ENCODE measurements at regions not wholly inside any gene's neighbourhood (a gene's known extent, or its start where the extent isn't known, plus 50 kb on each side); places are given as distances from the start of the nearest gene placed in this dataset.

DNA sequence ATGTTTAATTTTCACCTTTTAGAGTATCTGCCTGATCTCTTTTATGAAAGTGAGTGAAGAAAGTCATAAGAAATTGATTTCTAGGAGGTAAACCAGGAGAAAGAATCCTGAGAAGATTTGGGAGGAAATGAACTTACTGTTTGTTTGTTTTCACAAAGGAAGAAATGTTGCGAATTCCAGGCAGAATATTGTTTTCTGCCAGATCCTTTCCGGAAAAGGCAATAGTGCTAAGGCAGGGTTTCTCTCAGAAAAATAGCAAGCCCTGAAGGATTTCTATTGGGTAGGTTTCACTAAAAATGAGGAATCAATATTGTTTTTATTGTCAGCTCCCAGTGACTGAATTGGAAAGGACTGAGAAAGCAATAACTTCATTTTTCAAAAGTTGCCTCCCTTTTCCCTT, 85.7 kb upstream of the TGFBR2 start:
- no peak overlapping the region for H3K4me3 ChIP-seq (ENCODE audit: control insufficient read depth, low read depth, low read length)
- TF ChIP-seq CTCF (conservative IDR thresholded peaks at IDR 0.05; ENCODE audit: control insufficient read depth, insufficient read depth, low read depth, low read length) = no peak
- peak; percentile 15 for DNase-seq (ENCODE audit: low read depth)

DNA sequence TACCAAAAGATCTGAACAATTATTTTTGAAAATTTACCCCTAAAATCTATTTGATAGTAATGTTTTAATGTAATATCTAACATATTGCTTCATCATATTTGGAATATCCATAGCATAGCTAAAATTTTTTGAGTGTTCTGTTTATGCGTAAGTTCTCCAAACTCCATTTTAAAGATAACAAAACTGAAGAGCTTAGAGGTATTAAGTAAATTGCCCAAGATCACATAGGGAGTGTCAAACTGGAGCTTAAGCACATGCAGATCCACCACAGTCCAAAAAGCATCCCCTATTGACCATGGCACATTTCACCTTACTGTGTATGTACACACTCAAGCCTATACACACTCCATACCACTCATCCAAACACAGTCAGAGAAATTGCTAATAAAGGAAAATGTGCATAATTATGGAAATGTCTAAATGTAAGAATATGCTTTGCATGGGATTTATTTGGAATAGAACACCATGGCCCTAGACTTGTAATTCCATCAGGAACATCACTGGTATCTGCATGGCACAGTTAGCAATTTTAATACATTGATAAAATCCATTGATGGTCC, 85.2 kb upstream of the TGFBR2 start:
- no peak for TF ChIP-seq CTCF (conservative IDR thresholded peaks at IDR 0.05; ENCODE audit: control insufficient read depth, insufficient read depth, low read depth, low read length)
- DNase-seq (ENCODE audit: low read depth) = no peak
- no peak overlapping the region for H3K4me3 ChIP-seq (ENCODE audit: control insufficient read depth, low read depth, low read length)

DNA sequence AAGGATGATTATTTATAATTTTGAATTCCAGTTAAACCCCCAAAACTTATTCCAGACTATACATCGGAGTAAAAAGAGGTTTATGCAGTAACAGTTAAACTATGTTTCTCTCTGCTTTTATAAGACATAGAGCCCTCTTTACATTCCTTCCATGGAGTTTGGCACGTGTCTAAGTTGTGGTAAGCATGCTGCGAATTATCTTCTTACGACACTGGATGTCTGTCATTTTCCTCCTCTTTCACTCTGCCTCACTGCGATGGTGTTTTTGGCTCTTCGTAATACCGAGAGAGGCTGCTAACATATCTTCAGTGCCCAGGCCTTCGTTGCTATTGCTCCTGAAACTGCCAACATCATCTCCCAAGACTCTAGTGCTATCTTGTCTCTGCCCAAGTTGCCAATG, 83.9 kb upstream of the TGFBR2 start:
- no peak for DNase-seq (ENCODE audit: low read depth)
- TF ChIP-seq CTCF (conservative IDR thresholded peaks at IDR 0.05; ENCODE audit: control insufficient read depth, insufficient read depth, low read depth, low read length) = no peak
- no peak overlapping the region for H3K4me3 ChIP-seq (ENCODE audit: control insufficient read depth, low read depth, low read length)

DNA sequence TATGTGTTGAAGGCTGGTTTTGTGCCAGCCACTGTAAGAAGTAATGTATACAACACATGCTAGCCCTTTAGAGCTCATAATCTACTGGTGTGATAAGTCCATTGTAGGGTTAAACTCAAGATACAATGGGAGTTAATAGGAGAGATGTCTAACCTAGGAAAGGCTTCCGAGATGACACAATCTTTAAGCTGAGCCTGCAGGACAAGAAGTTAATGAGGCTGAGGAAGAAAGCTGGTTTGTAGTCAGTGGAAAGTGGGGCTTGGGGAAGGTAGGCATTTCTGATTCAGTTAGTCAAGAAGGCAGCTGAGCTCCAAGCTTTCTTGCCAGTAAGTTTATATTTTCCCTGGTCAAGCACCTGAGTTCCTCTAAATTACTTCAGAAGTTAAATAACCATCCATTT, 83.0 kb upstream of the TGFBR2 start:
- DNase-seq (ENCODE audit: low read depth) = no peak
- no peak overlapping the region for H3K4me3 ChIP-seq (ENCODE audit: control insufficient read depth, low read depth, low read length)
- TF ChIP-seq CTCF (conservative IDR thresholded peaks at IDR 0.05; ENCODE audit: control insufficient read depth, insufficient read depth, low read depth, low read length) = no peak

- no peak for DNase-seq (ENCODE audit: low read depth)
- no peak overlapping the region for H3K4me3 ChIP-seq (ENCODE audit: control insufficient read depth, low read depth, low read length)
- TF ChIP-seq CTCF (conservative IDR thresholded peaks at IDR 0.05; ENCODE audit: control insufficient read depth, insufficient read depth, low read depth, low read length) = no peak
Observed at GRCh38 chr3:30524357-30525040, 81.9 kb upstream of the TGFBR2 start.

DNA sequence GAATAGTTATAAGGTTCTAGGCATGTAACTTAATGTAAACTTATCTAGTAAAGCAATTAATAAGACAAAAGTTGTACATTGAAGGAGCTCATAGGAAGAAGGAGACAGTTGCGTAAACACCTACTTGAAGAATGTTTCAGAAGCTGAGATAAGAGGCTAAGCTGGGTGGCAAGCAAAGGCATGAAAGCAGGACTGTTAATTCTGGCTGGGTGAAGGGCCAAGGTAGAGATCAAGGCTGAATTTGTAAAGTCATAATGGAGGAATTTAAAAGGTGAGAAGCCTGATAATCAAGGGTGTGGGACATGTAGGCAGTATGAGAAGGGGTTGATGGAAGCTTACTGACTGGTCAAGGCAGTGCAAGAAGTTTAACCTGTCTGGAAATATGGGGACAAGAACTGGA, 80.4 kb upstream of the TGFBR2 start:
- no peak for DNase-seq (ENCODE audit: low read depth)
- no peak overlapping the region for H3K4me3 ChIP-seq (ENCODE audit: control insufficient read depth, low read depth, low read length)
- no peak for TF ChIP-seq CTCF (conservative IDR thresholded peaks at IDR 0.05; ENCODE audit: control insufficient read depth, insufficient read depth, low read depth, low read length)
